ENCODE measurements at regions not wholly inside any gene's neighbourhood (a gene's known extent, or its start where the extent isn't known, plus 50 kb on each side); places are given as distances from the start of the nearest gene placed in this dataset.

DNA sequence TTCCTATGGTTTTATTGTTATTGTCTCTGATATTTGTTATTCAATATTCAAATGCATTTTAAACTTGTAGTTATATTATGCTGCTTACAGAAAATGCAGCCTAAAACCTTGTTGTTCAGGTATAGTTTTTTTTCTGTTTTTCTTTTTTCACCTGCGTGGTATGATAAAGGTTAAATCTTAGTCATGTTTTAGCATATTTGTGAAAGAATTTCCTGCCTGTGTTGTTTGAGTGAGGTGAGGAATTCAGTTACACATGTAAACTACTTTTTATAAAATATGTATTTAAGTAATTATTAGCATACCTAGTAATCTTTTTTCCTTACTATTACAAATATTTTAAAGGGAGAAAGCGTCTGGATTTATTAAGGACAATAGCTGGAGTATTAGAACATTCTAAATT is 90.0 kb upstream of the NAALADL2 start:
- no peaks in the 10 kb centered on the region for H3K27me3 ChIP-seq (ENCODE audit: control insufficient read depth, insufficient read depth, low read length)
- no peak overlapping the region for H3K27ac ChIP-seq
- H3K4me1 ChIP-seq = no peaks in the 10 kb centered on the region
- H3K4me3 ChIP-seq (ENCODE audit: low read depth, low read length) = no peak overlapping the region
- H3K79me2 ChIP-seq = no peaks in the 10 kb centered on the region
- H3K9me3 ChIP-seq (ENCODE audit: control insufficient read depth, low read length) = no peaks in the 10 kb centered on the region
- H2AFZ ChIP-seq = no peak overlapping the region
- H3K36me3 ChIP-seq (ENCODE audit: control insufficient read depth, insufficient read depth, low read length) = no peaks in the 10 kb centered on the region
- no peak overlapping the region for H3K4me2 ChIP-seq (ENCODE audit: low read length)
- TF ChIP-seq, protein P1, sequence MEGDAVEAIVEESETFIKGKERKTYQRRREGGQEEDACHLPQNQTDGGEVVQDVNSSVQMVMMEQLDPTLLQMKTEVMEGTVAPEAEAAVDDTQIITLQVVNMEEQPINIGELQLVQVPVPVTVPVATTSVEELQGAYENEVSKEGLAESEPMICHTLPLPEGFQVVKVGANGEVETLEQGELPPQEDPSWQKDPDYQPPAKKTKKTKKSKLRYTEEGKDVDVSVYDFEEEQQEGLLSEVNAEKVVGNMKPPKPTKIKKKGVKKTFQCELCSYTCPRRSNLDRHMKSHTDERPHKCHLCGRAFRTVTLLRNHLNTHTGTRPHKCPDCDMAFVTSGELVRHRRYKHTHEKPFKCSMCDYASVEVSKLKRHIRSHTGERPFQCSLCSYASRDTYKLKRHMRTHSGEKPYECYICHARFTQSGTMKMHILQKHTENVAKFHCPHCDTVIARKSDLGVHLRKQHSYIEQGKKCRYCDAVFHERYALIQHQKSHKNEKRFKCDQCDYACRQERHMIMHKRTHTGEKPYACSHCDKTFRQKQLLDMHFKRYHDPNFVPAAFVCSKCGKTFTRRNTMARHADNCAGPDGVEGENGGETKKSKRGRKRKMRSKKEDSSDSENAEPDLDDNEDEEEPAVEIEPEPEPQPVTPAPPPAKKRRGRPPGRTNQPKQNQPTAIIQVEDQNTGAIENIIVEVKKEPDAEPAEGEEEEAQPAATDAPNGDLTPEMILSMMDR (IDR thresholded peaks at IDR 0.05) = no peak
- H3K9ac ChIP-seq = no peak overlapping the region

DNA sequence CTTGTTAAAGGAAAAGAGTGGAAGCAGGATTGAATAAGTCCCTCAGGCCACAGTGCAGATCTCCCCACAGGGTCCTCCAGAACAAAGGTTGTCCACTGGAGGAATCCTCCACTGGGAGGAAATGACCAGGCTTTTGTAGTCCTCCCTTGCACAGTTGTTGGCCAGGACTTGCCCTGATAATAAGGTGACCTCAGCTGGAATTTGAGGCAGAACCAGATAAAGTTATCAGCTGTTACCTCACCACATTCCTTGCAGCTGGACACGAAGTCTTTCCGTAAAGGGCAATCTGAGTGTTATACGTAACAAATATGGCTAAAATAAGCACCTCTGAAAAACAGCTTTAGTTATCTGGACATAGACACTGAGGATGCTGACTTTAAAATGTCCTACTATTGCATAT is 83.5 kb upstream of the NAALADL2 start:
- H3K36me3 ChIP-seq (ENCODE audit: control insufficient read depth, insufficient read depth, low read length) = no peaks in the 10 kb centered on the region
- H3K4me2 ChIP-seq (ENCODE audit: low read length) = no peak overlapping the region
- no peak overlapping the region for H3K9ac ChIP-seq
- no peaks in the 10 kb centered on the region for H3K9me3 ChIP-seq (ENCODE audit: control insufficient read depth, low read length)
- H3K79me2 ChIP-seq = no peaks in the 10 kb centered on the region
- H2AFZ ChIP-seq = no peak overlapping the region
- no peaks in the 10 kb centered on the region for H3K4me1 ChIP-seq
- no peaks in the 10 kb centered on the region for H3K27me3 ChIP-seq (ENCODE audit: control insufficient read depth, insufficient read depth, low read length)
- TF ChIP-seq, protein P1 (IDR thresholded peaks at IDR 0.05) = no peak
- H3K4me3 ChIP-seq (ENCODE audit: low read depth, low read length) = no peak overlapping the region
- no peak overlapping the region for H3K27ac ChIP-seq

DNA sequence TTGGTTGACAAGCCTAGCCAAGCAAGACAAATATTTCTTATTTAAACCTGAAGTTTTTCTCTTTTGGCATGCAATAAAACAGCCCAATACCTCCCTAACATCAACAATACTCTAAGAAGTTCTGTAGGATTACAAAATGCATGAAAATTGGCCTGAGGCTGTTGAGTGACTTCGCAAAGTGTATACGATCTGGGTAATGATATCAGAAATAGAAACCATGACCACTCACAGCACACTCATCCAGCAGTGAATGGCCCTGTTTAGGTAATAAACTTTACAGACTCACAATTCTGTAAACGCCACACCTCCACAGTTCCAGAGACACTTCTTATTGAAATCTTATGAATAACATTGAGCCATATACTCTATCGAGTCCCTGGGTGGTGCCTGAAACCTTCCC is 83.0 kb upstream of the NAALADL2 start:
- Histone ChIP-seq H3K27me3 (ENCODE audit: control insufficient read depth, insufficient read depth, low read length) (no peaks in the 10 kb centered on the region), H3K36me3 (ENCODE audit: control insufficient read depth, insufficient read depth, low read length) (no peaks in the 10 kb centered on the region), H3K9me3 (ENCODE audit: control insufficient read depth, low read length) (no peaks in the 10 kb centered on the region), H3K79me2 (no peaks in the 10 kb centered on the region), H3K4me3 (ENCODE audit: low read depth, low read length) (no peak overlapping the region), H2AFZ (no peak overlapping the region), H3K4me1 (no peaks in the 10 kb centered on the region), H3K27ac (no peak overlapping the region), H3K4me2 (ENCODE audit: low read length) (no peak overlapping the region), H3K9ac (no peak overlapping the region)
- TF ChIP-seq, protein P1 (IDR thresholded peaks at IDR 0.05) = no peak

DNA sequence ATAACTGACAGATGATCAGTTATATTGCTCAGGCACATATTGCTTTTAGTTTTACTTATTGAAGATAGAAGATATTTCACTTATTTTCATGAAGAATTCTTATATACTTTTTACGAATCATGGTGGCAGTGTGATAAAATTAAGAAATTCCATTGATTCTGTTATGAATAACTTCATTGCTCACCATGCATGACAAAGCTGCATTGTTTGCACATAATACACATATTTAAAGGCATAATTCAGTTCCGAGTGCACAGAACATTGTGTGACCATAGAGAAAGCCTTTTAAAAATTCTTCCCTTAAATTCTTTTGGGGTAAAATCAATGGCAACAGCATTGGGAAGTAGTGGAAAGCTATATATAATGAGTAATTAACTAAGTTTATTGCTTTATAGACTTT is 82.5 kb upstream of the NAALADL2 start:
- TF ChIP-seq, protein P1 (IDR thresholded peaks at IDR 0.05) = no peak
- Histone ChIP-seq H3K4me2 (ENCODE audit: low read length) (no peak overlapping the region), H3K4me3 (ENCODE audit: low read depth, low read length) (no peak overlapping the region), H3K9ac (no peak overlapping the region), H3K27ac (no peak overlapping the region), H3K9me3 (ENCODE audit: control insufficient read depth, low read length) (no peaks in the 10 kb centered on the region), H3K27me3 (ENCODE audit: control insufficient read depth, insufficient read depth, low read length) (no peaks in the 10 kb centered on the region), H3K79me2 (no peaks in the 10 kb centered on the region), H3K36me3 (ENCODE audit: control insufficient read depth, insufficient read depth, low read length) (no peaks in the 10 kb centered on the region), H2AFZ (no peak overlapping the region), H3K4me1 (no peaks in the 10 kb centered on the region)

DNA sequence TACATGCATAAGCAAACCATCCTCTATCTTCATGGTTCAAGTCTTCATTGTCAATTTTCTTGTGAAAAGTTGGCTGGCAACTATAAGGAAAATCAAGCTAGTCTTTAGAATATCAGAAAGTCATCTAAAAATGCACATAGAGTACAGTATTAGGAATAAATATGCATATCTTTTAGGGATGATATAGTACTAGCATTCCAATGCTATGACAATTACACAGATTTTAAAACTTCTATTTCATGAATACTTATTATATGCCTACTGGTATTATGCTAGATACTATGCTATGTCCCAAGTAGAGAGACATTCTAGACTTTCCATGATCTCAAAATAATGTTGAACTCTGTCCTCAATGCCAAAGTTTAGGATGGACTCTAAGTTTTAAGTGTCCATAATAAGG is 81.3 kb upstream of the NAALADL2 start:
- no peaks in the 10 kb centered on the region for H3K79me2 ChIP-seq
- TF ChIP-seq, protein P1 (IDR thresholded peaks at IDR 0.05) = no peak
- no peak overlapping the region for H2AFZ ChIP-seq
- no peak overlapping the region for H3K4me2 ChIP-seq (ENCODE audit: low read length)
- no peak overlapping the region for H3K9ac ChIP-seq
- H3K27me3 ChIP-seq (ENCODE audit: control insufficient read depth, insufficient read depth, low read length) = no peaks in the 10 kb centered on the region
- H3K4me3 ChIP-seq (ENCODE audit: low read depth, low read length) = no peak overlapping the region
- no peak overlapping the region for H3K27ac ChIP-seq
- H3K4me1 ChIP-seq = no peaks in the 10 kb centered on the region
- H3K9me3 ChIP-seq (ENCODE audit: control insufficient read depth, low read length) = no peaks in the 10 kb centered on the region
- H3K36me3 ChIP-seq (ENCODE audit: control insufficient read depth, insufficient read depth, low read length) = no peaks in the 10 kb centered on the region

Data from parathyroid adenoma (tissue), 2 donors.